IMR-90 (cell line): ENCODE measurements at regions not wholly inside any gene's neighbourhood (a gene's known extent, or its start where the extent isn't known, plus 50 kb on each side); places are given as distances from the start of the nearest gene placed in this dataset.

Experiments
- ATAC-seq: fragments of 200-7000 bp; cut with Tn5 transposase; 2 replicates; pipeline ENCODE4 v1.9.1; 2020; ENCODE audit warnings: low read depth, mild to moderate bottlenecking, moderate library complexity
- BruUV-seq: library from RNA; stranded (reverse); fragments of 400-500 nt; replicated peaks from 2 replicates; lab custom pipeline; 2021; lab: Mats Ljungman, UMichigan
- CTCF ChIA-PET: fragments of 300-600 bp; formaldehyde crosslinking; extraction: SDS; loops from one replicate; lab custom pipeline; 2021; ENCODE audit warnings: antibody characterized with exemption; lab: Yijun Ruan, JAX
- POLR2A ChIA-PET: fragments of 300-600 bp; sonication (Branson Sonifier 250); formaldehyde crosslinking; loops from one replicate; lab custom pipeline; 2022; ENCODE audit warnings: antibody characterized with exemption; ENCODE audit not compliant: unreplicated experiment; lab: Charles Lee
- DNase-seq: peaks from one replicate; pipeline ENCODE4 v3.0.0; 2013
- H2AFZ ChIP-seq: replicated peaks from 2 replicates; pipeline ENCODE3; 2013; ENCODE audit warnings: low read length, mild to moderate bottlenecking; ENCODE audit not compliant: poor library complexity
- H2AK5ac ChIP-seq: 2 replicates; pipeline ENCODE4 v1.6.1; 2013; ENCODE audit warnings: low read depth, low read length, inconsistent platforms
- H2AK9ac ChIP-seq: replicated peaks from 2 replicates; pipeline ENCODE3; 2013; ENCODE audit warnings: mild to moderate bottlenecking, low read depth, low read length, moderate library complexity; ENCODE audit not compliant: poor library complexity
- H2BK120ac ChIP-seq: 2 replicates; pipeline ENCODE4 v1.6.1; 2013; ENCODE audit warnings: low read depth, low read length, inconsistent platforms
- H2BK15ac ChIP-seq: 3 replicates; pipeline ENCODE4 v1.6.1; 2013; ENCODE audit warnings: low read depth, low read length, inconsistent platforms
- H2BK20ac ChIP-seq: 2 replicates; pipeline ENCODE4 v1.6.1; 2013; ENCODE audit warnings: low read depth, mild to moderate bottlenecking, inconsistent platforms, low read length, moderate library complexity
- H2BK5ac ChIP-seq: 2 replicates; pipeline ENCODE4 v1.6.1; 2013; ENCODE audit warnings: mild to moderate bottlenecking, low read depth, low read length, inconsistent platforms; ENCODE audit not compliant: poor library complexity, severe bottlenecking
- H3K14ac ChIP-seq: replicated peaks from 2 replicates; pipeline ENCODE4 v1.6.1; 2013; ENCODE audit warnings: low read depth, low read length, inconsistent platforms
- H3K18ac ChIP-seq: 2 replicates; pipeline ENCODE4 v1.6.1; 2013; ENCODE audit warnings: low read depth, low read length, control low read depth
- H3K23ac ChIP-seq: 2 replicates; pipeline ENCODE4 v1.6.1; 2013; ENCODE audit warnings: low read depth, low read length, inconsistent platforms
- H3K27ac ChIP-seq: 2 replicates; pipeline ENCODE4 v1.5.1; 2013; ENCODE audit warnings: mild to moderate bottlenecking, control low read depth, low read length; ENCODE audit not compliant: insufficient read depth
- H3K27me3 ChIP-seq: 2 replicates; pipeline ENCODE4 v1.6.1; 2013; ENCODE audit warnings: low read length; ENCODE audit not compliant: control insufficient read depth, insufficient read depth
- H3K36me3 ChIP-seq: 2 replicates; pipeline ENCODE4 v1.6.1; 2013; ENCODE audit warnings: low read length, mixed read lengths; ENCODE audit not compliant: control insufficient read depth, insufficient read depth
- H3K4ac ChIP-seq: 2 replicates; pipeline ENCODE4 v1.6.1; 2013; ENCODE audit warnings: low read depth, low read length, inconsistent platforms
- H3K4me1 ChIP-seq: 2 replicates; pipeline ENCODE4 v1.6.1; 2013; ENCODE audit warnings: low read length, mixed read lengths; ENCODE audit not compliant: control insufficient read depth, insufficient read depth
- H3K4me2 ChIP-seq: 2 replicates; pipeline ENCODE4 v1.6.1; 2013; ENCODE audit warnings: low read depth, mild to moderate bottlenecking, control low read depth, low read length, moderate library complexity
- H3K4me3 ChIP-seq: 2 replicates; pipeline ENCODE4 v1.5.1; 2013; ENCODE audit warnings: low read depth, mild to moderate bottlenecking, control low read depth, low read length, moderate library complexity; ENCODE audit not compliant: insufficient read depth
- H3K56ac ChIP-seq: 2 replicates; pipeline ENCODE4 v1.6.1; 2013; ENCODE audit warnings: low read length, inconsistent platforms; ENCODE audit not compliant: insufficient read depth; ENCODE audit errors: extremely low read depth
- H3K79me1 ChIP-seq, 2 experiments: 2 replicates each; pipeline ENCODE4 v1.6.1; 2013; ENCODE audit warnings: low read length in 2 of 2, inconsistent platforms in 1 of 2, low read depth in 1 of 2
- H3K9ac ChIP-seq: 2 replicates; pipeline ENCODE4 v1.6.1; 2013; ENCODE audit warnings: low read depth, low read length, control low read depth
- H3K9me1 ChIP-seq: 2 replicates; pipeline ENCODE4 v1.6.1; 2013; ENCODE audit warnings: low read length, inconsistent platforms; ENCODE audit not compliant: insufficient read depth
- H3K9me3 ChIP-seq: 2 replicates; pipeline ENCODE4 v1.6.1; 2013; ENCODE audit warnings: low read length; ENCODE audit not compliant: control insufficient read depth, insufficient read depth
- H4K20me1 ChIP-seq: 2 replicates; pipeline ENCODE4 v1.6.1; 2013; ENCODE audit warnings: low read length, inconsistent platforms; ENCODE audit not compliant: insufficient read depth
- H4K5ac ChIP-seq: 2 replicates; pipeline ENCODE4 v1.6.1; 2013; ENCODE audit warnings: mild to moderate bottlenecking, low read depth, low read length, control low read depth
- H4K8ac ChIP-seq, 2 experiments: 2 replicates each; pipeline ENCODE4 v1.6.1; 2013; ENCODE audit warnings: low read depth in 2 of 2, low read length in 2 of 2, control low read depth in 1 of 2, inconsistent platforms in 1 of 2
- H4K91ac ChIP-seq: 2 replicates; pipeline ENCODE4 v1.6.1; 2013; ENCODE audit warnings: low read depth, low read length, inconsistent platforms; ENCODE audit not compliant: insufficient read depth
- BHLHE40 ChIP-seq: fragments of 150-350 bp; IDR thresholded peaks from 2 replicates; pipeline ENCODE4 v1.6.1; 2016; ENCODE audit warnings: mild to moderate bottlenecking, low read depth, low read length
- CEBPB ChIP-seq: IDR thresholded peaks from 2 replicates; pipeline ENCODE4 v1.6.1; 2012; ENCODE audit warnings: low read depth, low read length, improper control_type of control experiment
- CHD1 ChIP-seq: IDR thresholded peaks from 2 replicates; pipeline ENCODE4 v1.6.1; 2012; ENCODE audit warnings: low read depth, low read length, improper control_type of control experiment
- FOS ChIP-seq: fragments of 150-350 bp; IDR thresholded peaks from 2 replicates; pipeline ENCODE4 v1.6.1; 2016; ENCODE audit warnings: low read depth, low read length
- MAFK ChIP-seq: IDR thresholded peaks from 2 replicates; pipeline ENCODE4 v1.6.1; 2012; ENCODE audit warnings: low read depth, low read length, improper control_type of control experiment
- MAZ ChIP-seq: IDR thresholded peaks from 2 replicates; pipeline ENCODE4 v1.6.1; 2012; ENCODE audit warnings: low read depth, mild to moderate bottlenecking, low read length, improper control_type of control experiment, moderate library complexity, borderline replicate concordance
- MXI1 ChIP-seq: IDR thresholded peaks from 2 replicates; pipeline ENCODE4 v1.6.1; 2012; ENCODE audit warnings: low read depth, mild to moderate bottlenecking, low read length, moderate library complexity, borderline replicate concordance
- NFE2L2 ChIP-seq: fragments of 150-350 bp; IDR thresholded peaks from 2 replicates; pipeline ENCODE4 v1.6.1; 2016; ENCODE audit warnings: low read depth, mild to moderate bottlenecking, low read length
- POLR2A ChIP-seq: IDR thresholded peaks from 2 replicates; pipeline ENCODE4 v1.6.1; 2012; ENCODE audit warnings: mild to moderate bottlenecking, low read depth, low read length
- RAD21 ChIP-seq: IDR thresholded peaks from 2 replicates; pipeline ENCODE4 v1.6.1; 2012; ENCODE audit warnings: low read length, improper control_type of control experiment
- RCOR1 ChIP-seq: IDR thresholded peaks from 2 replicates; pipeline ENCODE4 v1.6.1; 2012; ENCODE audit warnings: mild to moderate bottlenecking, low read length, improper control_type of control experiment; ENCODE audit not compliant: insufficient replicate concordance
- RFX5 ChIP-seq: IDR thresholded peaks from 2 replicates; pipeline ENCODE4 v1.8.0; 2012; ENCODE audit warnings: low read depth, mild to moderate bottlenecking, low read length, moderate library complexity
- SMC3 ChIP-seq: fragments of 150-350 bp; IDR thresholded peaks from 2 replicates; pipeline ENCODE4 v1.6.1; 2016; ENCODE audit warnings: low read depth, mild to moderate bottlenecking, antibody characterized with exemption, low read length, moderate library complexity
- USF2 ChIP-seq: fragments of 150-350 bp; IDR thresholded peaks from 2 replicates; pipeline ENCODE4 v1.6.1; 2017; ENCODE audit warnings: mild to moderate bottlenecking, antibody characterized with exemption, low read length, low read depth
- WGBS, 2 experiments: methylation state at CpG; one replicate each; pipeline versions ENCODE4 v1.1.5 to v1.1.7; 2013; ENCODE audit warnings: missing lambda C conversion rate in 2 of 2; ENCODE audit not compliant: insufficient read length in 1 of 2; ENCODE audit errors: extremely low coverage in 2 of 2; 5-methylcytosine and 5-hydroxymethylcytosine counted together
- dilution Hi-C: fragments of 300-500 bp; cut with HindIII; formaldehyde crosslinking; loops from one replicate; pipeline ENCODE4 v1.14.3; 2018; ENCODE audit warnings: low sequenced_read_pairs; ENCODE audit not compliant: unreplicated experiment
- in situ Hi-C: fragments of 300-500 bp; cut with MboI; formaldehyde crosslinking; loops from 3 replicates; pipeline ENCODE4 v1.14.3; 2019; ENCODE audit warnings: low sequenced_read_pairs, inconsistent platforms, mixed read lengths
- intact Hi-C: fragments of 100-400 bp; cut with micrococcal nuclease; formaldehyde crosslinking; loops from 2 replicates; pipeline ENCODE4 v1.10.0; 2022
- TF ChIP-seq, protein P1 (sequence below): fragments of 150-350 bp; IDR thresholded peaks from 2 replicates; pipeline ENCODE4 v1.6.1; 2016; ENCODE audit warnings: low read depth, mild to moderate bottlenecking, low read length, moderate library complexity, borderline replicate concordance
- TF ChIP-seq, protein P2 (sequence below): conservative IDR thresholded peaks from 2 replicates; pipeline ENCODE4 v1.5.1; 2012; ENCODE audit warnings: mild to moderate bottlenecking, low read depth, low read length, improper control_type of control experiment

DNA sequence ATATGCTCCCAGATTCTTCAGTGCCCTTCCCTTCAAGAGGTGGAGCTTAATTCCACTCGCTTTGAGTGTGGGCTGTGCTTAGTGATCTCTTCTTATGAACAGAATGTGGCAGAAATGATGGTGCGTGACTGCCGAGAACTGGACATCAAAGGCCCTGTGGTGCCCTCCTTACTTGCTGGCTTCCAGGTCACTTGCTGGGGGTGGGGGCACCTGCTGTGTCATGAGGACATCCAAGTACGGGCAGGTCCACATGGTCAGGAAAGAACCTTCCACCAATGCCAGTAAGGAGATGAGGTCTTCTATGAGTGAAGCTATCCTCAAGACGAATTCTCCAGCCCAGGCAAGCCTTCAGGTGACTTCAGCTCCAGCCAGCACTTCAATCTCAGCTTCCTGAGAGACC, 95.8 kb downstream of the FAM53A start:
- no TSS peak for BruUV-seq
- TF ChIP-seq, protein P1, sequence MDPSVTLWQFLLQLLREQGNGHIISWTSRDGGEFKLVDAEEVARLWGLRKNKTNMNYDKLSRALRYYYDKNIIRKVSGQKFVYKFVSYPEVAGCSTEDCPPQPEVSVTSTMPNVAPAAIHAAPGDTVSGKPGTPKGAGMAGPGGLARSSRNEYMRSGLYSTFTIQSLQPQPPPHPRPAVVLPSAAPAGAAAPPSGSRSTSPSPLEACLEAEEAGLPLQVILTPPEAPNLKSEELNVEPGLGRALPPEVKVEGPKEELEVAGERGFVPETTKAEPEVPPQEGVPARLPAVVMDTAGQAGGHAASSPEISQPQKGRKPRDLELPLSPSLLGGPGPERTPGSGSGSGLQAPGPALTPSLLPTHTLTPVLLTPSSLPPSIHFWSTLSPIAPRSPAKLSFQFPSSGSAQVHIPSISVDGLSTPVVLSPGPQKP, result no peak
- TF ChIP-seq NFE2L2 (no peak), CHD1 (no peak), RCOR1 (no peak), MAZ (no peak), CEBPB (no peak), USF2 (no peak), POLR2A (no peak), RFX5 (no peak), SMC3 (no peak), MXI1 (no peak), BHLHE40 (no peak), RAD21 (no peak), FOS (no peak), MAFK (no peak)
- TF ChIP-seq, protein P2, sequence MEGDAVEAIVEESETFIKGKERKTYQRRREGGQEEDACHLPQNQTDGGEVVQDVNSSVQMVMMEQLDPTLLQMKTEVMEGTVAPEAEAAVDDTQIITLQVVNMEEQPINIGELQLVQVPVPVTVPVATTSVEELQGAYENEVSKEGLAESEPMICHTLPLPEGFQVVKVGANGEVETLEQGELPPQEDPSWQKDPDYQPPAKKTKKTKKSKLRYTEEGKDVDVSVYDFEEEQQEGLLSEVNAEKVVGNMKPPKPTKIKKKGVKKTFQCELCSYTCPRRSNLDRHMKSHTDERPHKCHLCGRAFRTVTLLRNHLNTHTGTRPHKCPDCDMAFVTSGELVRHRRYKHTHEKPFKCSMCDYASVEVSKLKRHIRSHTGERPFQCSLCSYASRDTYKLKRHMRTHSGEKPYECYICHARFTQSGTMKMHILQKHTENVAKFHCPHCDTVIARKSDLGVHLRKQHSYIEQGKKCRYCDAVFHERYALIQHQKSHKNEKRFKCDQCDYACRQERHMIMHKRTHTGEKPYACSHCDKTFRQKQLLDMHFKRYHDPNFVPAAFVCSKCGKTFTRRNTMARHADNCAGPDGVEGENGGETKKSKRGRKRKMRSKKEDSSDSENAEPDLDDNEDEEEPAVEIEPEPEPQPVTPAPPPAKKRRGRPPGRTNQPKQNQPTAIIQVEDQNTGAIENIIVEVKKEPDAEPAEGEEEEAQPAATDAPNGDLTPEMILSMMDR, result no peak
- H3K36me3 ChIP-seq, result no peaks in the 10 kb centered on the region
- H2AFZ ChIP-seq, result no peak overlapping the region
- H3K4me3 ChIP-seq, result no peak overlapping the region
- DNase-seq, result no peak
- H3K4me2 ChIP-seq, result no peak overlapping the region
- POLR2A ChIA-PET, result no interaction called here
- H2AK5ac ChIP-seq, result no peak overlapping the region
- H3K9ac ChIP-seq, result no peak overlapping the region
- H3K9me3 ChIP-seq, result peaks cover 18% of the 10 kb centered on the region
- H3K56ac ChIP-seq, result no peak overlapping the region
- WGBS, 2 experiments, result no CpG with 5 or more reads among the region's 5 CpGs
- no peak overlapping the region for H2BK5ac ChIP-seq
- no peak overlapping the region for H2BK15ac ChIP-seq
- H3K27me3 ChIP-seq, result peaks cover 6% of the 10 kb centered on the region
- CTCF ChIA-PET, result interaction anchor here (1.2 kb wide), 1 partner anchor 41 kb away, joined by 3 read pairs; no protein-coding TSS in a partner anchor
- H4K91ac ChIP-seq, result no peak overlapping the region
- H3K4ac ChIP-seq, result no peak overlapping the region
- H4K5ac ChIP-seq, result no peak overlapping the region
- no peaks in the 10 kb centered on the region for H3K4me1 ChIP-seq
- H4K20me1 ChIP-seq, result no peaks in the 10 kb centered on the region
- ATAC-seq, result no peak
- H4K8ac ChIP-seq, result no peak overlapping the region
- intact Hi-C loops (no loop called here), in situ Hi-C loops (no loop called here), dilution Hi-C loops (no loop called here)
- no peak overlapping the region for H2AK9ac ChIP-seq
- H2BK20ac ChIP-seq, result no peak overlapping the region
- H3K27ac ChIP-seq, result no peak overlapping the region
- H3K14ac ChIP-seq, result no peak overlapping the region
- no peak overlapping the region for H2BK120ac ChIP-seq
- no peak overlapping the region for H3K18ac ChIP-seq
- H3K9me1 ChIP-seq, result no peaks in the 10 kb centered on the region
- H3K79me1 ChIP-seq, result no peaks in the 10 kb centered on the region
- no peak overlapping the region for H3K23ac ChIP-seq
